ENCODE measurements at regions not wholly inside any gene's neighbourhood (a gene's known extent, or its start where the extent isn't known, plus 50 kb on each side); places are given as distances from the start of the nearest gene placed in this dataset.

GRCh38 chr5:9782826-9783560 is 152.8 kb upstream of the TAS2R1 start (continued):
- TF ChIP-seq CHD7 (IDR thresholded peaks at IDR 0.05; ENCODE audit: insufficient replicate concordance, low read length) (no peak), SRF (IDR thresholded peaks at IDR 0.05; ENCODE audit: low read depth, low read length) (no peak), RAD21 (IDR thresholded peaks at IDR 0.05 in 1 of 2, conservative IDR thresholded peaks at IDR 0.05 in 1 of 2; ENCODE audit: low read depth in 2 of 2, low read length in 2 of 2) (no peak), BCL11A (IDR thresholded peaks at IDR 0.05; ENCODE audit: low read depth in 2 of 2, low read length in 2 of 2) (no peak), RFX5 (IDR thresholded peaks at IDR 0.05; ENCODE audit: borderline replicate concordance, low read depth, low read length) (no peak), POLR2A (IDR thresholded peaks at IDR 0.05; ENCODE audit: control extremely low read depth in 1 of 2, low read depth in 2 of 2, low read length in 2 of 2) (no peak), MAFK (IDR thresholded peaks at IDR 0.05; ENCODE audit: low read depth, low read length) (no peak), SIN3A (conservative IDR thresholded peaks at IDR 0.05 in 1 of 2, IDR thresholded peaks at IDR 0.05 in 1 of 2; ENCODE audit: low read depth in 1 of 2, low read length in 2 of 2) (no peak)
- TF ChIP-seq, protein P1, sequence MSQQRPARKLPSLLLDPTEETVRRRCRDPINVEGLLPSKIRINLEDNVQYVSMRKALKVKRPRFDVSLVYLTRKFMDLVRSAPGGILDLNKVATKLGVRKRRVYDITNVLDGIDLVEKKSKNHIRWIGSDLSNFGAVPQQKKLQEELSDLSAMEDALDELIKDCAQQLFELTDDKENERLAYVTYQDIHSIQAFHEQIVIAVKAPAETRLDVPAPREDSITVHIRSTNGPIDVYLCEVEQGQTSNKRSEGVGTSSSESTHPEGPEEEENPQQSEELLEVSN (IDR thresholded peaks at IDR 0.05), result no peak
